HG02571 (cell line): ENCODE measurements at regions not wholly inside any gene's neighbourhood (a gene's known extent, or its start where the extent isn't known, plus 50 kb on each side); places are given as distances from the start of the nearest gene placed in this dataset.
A peak's percentile ranks its signal among the peaks of the same experiment; 100 is the strongest.

Source experiments
- ATAC-seq: cut with Tn5 transposase; IDR thresholded peaks from one replicate; pipeline ENCODE4 v1.9.1; 2021; ENCODE audit warnings: mild to moderate bottlenecking, moderate library complexity; ENCODE audit not compliant: unreplicated experiment

GRCh38 chr12:89947437-89948270 is 239.0 kb upstream of the ATP2B1 start:
- no peak for ATAC-seq

- ATAC-seq = no peak
These were observed 238.0 kb upstream of the ATP2B1 start for GRCh38 chr12:89946518-89947135.

- no peak for ATAC-seq
These were observed 236.5 kb upstream of the ATP2B1 start for GRCh38 chr12:89945123-89945522.

- ATAC-seq = no peak
These were observed 234.8 kb upstream of the ATP2B1 start for GRCh38 chr12:89943463-89943862.

- ATAC-seq = no peak
These were observed 232.8 kb upstream of the ATP2B1 start for GRCh38 chr12:89941436-89941835.

GRCh38 chr12:89939522-89940215 is 231.0 kb upstream of the ATP2B1 start:
- no peak for ATAC-seq

- no peak for ATAC-seq
These were observed 228.0 kb upstream of the ATP2B1 start for GRCh38 chr12:89936631-89937030.

GRCh38 chr12:89935850-89936249 is 227.2 kb upstream of the ATP2B1 start:
- peak; percentile 68 for ATAC-seq

GRCh38 chr12:89933911-89934310 is 225.3 kb upstream of the ATP2B1 start:
- no peak for ATAC-seq

- no peak for ATAC-seq
These were observed 224.3 kb upstream of the ATP2B1 start for GRCh38 chr12:89932954-89933353.

GRCh38 chr12:89928467-89928866 is 219.8 kb upstream of the ATP2B1 start:
- no peak for ATAC-seq

GRCh38 chr12:89927226-89927698 is 218.6 kb upstream of the ATP2B1 start:
- peak; percentile 98 for ATAC-seq

GRCh38 chr12:89924191-89924590 is 215.6 kb upstream of the ATP2B1 start:
- ATAC-seq = no peak

- ATAC-seq = no peak
These were observed 214.5 kb upstream of the ATP2B1 start for GRCh38 chr12:89923091-89923490.

GRCh38 chr12:89920866-89921265 is 212.2 kb upstream of the ATP2B1 start:
- ATAC-seq = no peak

- no peak for ATAC-seq
These were observed 210.7 kb upstream of the ATP2B1 start for GRCh38 chr12:89919241-89919906.

GRCh38 chr12:89918172-89918846 is 209.7 kb upstream of the ATP2B1 start:
- ATAC-seq = no peak

- no peak for ATAC-seq
These were observed 201.1 kb upstream of the ATP2B1 start for GRCh38 chr12:89909753-89910152.

- no peak for ATAC-seq
These were observed 199.0 kb upstream of the ATP2B1 start for GRCh38 chr12:89907659-89908058.

- ATAC-seq = no peak
These were observed 198.2 kb upstream of the ATP2B1 start for GRCh38 chr12:89906824-89907223.

- no peak for ATAC-seq
These were observed 197.5 kb upstream of the ATP2B1 start for GRCh38 chr12:89906178-89906577.
